ENCODE measurements at regions not wholly inside any gene's neighbourhood (a gene's known extent, or its start where the extent isn't known, plus 50 kb on each side); places are given as distances from the start of the nearest gene placed in this dataset.

DNA sequence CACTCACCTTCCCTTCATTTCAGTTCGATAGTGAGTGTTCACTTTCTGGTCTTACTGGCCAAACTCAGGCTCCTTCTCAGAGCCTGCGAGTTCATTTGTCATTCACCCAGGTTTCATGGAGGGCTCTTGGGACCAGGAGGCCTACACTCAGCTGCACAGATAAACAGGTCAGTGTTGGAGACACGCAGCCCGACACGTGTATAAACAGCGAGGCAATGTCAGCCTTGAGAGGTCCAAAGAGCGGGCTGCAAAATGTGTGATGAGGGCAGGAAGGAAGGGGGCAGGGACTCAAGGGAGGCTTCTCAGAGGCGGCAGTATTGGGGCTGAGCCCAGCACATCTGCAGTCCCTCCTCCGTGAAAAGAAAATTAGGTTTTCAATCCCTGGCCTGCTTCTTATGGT is 82.6 kb upstream of the ZNF618 start:
- Histone ChIP-seq H3K9ac (ENCODE audit: low read depth, low read length) (no peak overlapping the region), H3K4ac (ENCODE audit: low read depth, low read length) (no peak overlapping the region), H3K9me1 (ENCODE audit: insufficient read depth, low read length) (no peaks in the 10 kb centered on the region), H2BK15ac (ENCODE audit: low read depth, low read length) (no peak overlapping the region), H3K36me3 (ENCODE audit: control insufficient read depth, insufficient read depth, low read length) (no peaks in the 10 kb centered on the region), H3K27me3 (ENCODE audit: control insufficient read depth, insufficient read depth, low read length) (peaks cover 69% of the 10 kb centered on the region), H2BK20ac (ENCODE audit: low read depth, low read length) (no peak overlapping the region), H3K4me1 (ENCODE audit: control insufficient read depth, insufficient read depth, low read length) (no peaks in the 10 kb centered on the region; the same call in 1 of the 2 replicates), H3K14ac (replicated peaks; ENCODE audit: low read depth, low read length) (no peak overlapping the region), H3K9me3 (ENCODE audit: control insufficient read depth, insufficient read depth, low read length) (peaks cover 7% of the 10 kb centered on the region), H2BK120ac (ENCODE audit: low read depth, low read length) (no peak overlapping the region), H3K4me3 (ENCODE audit: insufficient read depth, low read depth, low read length) (no peak overlapping the region), H2AFZ (replicated peaks; ENCODE audit: low read length, poor library complexity) (no peak overlapping the region), H4K20me1 (ENCODE audit: insufficient read depth, low read length) (no peaks in the 10 kb centered on the region), H2BK5ac (ENCODE audit: low read depth, low read length, poor library complexity, severe bottlenecking) (no peak overlapping the region), H4K91ac (ENCODE audit: insufficient read depth, low read depth, low read length) (no peak overlapping the region), H3K27ac (ENCODE audit: insufficient read depth, low read length) (no peak overlapping the region), H4K8ac (ENCODE audit: low read depth in 2 of 2, low read length in 2 of 2) (no peak overlapping the region), H2AK5ac (ENCODE audit: low read depth, low read length) (no peak overlapping the region), H2AK9ac (replicated peaks; ENCODE audit: low read depth, low read length, poor library complexity) (no peak overlapping the region), H3K79me1 (ENCODE audit: low read depth in 1 of 2, low read length in 2 of 2) (no peaks in the 10 kb centered on the region), H3K18ac (ENCODE audit: low read depth, low read length) (no peak overlapping the region), H3K56ac (ENCODE audit: extremely low read depth, insufficient read depth, low read length) (no peak overlapping the region), H4K5ac (ENCODE audit: low read depth, low read length) (no peak overlapping the region), H3K23ac (ENCODE audit: low read depth, low read length) (no peak overlapping the region), H3K4me2 (ENCODE audit: low read depth, low read length) (no peak overlapping the region)
- intact Hi-C loops (cut with micrococcal nuclease) (no loop called here), in situ Hi-C loops (cut with MboI; ENCODE audit: low sequenced_read_pairs) (no loop called here), dilution Hi-C loops (cut with HindIII; ENCODE audit: low sequenced_read_pairs, unreplicated experiment) (no loop called here)
- BruUV-seq (replicated peaks) = no TSS peak
- ATAC-seq (ENCODE audit: low read depth) = no peak
- WGBS, 2 experiments (ENCODE audit: extremely low coverage in 2 of 2, insufficient read length in 1 of 2) = 25% methylated on average over 4 of the region's 9 CpGs; no CpG with 5 or more reads in 1 of the 2 experiments
- ChIA-PET CTCF (no interaction called here), POLR2A (ENCODE audit: unreplicated experiment) (no interaction called here)
- TF ChIP-seq SMC3 (IDR thresholded peaks at IDR 0.05; ENCODE audit: low read depth, low read length) (no peak), MAZ (IDR thresholded peaks at IDR 0.05; ENCODE audit: borderline replicate concordance, low read depth, low read length) (no peak), FOS (IDR thresholded peaks at IDR 0.05; ENCODE audit: low read depth, low read length) (no peak), BHLHE40 (IDR thresholded peaks at IDR 0.05; ENCODE audit: low read depth, low read length) (no peak), RAD21 (IDR thresholded peaks at IDR 0.05; ENCODE audit: low read length) (no peak)
- TF ChIP-seq, protein P1, sequence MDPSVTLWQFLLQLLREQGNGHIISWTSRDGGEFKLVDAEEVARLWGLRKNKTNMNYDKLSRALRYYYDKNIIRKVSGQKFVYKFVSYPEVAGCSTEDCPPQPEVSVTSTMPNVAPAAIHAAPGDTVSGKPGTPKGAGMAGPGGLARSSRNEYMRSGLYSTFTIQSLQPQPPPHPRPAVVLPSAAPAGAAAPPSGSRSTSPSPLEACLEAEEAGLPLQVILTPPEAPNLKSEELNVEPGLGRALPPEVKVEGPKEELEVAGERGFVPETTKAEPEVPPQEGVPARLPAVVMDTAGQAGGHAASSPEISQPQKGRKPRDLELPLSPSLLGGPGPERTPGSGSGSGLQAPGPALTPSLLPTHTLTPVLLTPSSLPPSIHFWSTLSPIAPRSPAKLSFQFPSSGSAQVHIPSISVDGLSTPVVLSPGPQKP (IDR thresholded peaks at IDR 0.05; ENCODE audit: borderline replicate concordance, low read depth, low read length) = no peak
- no peak for DNase-seq

Data from IMR-90 (cell line).